ENCODE measurements at regions not wholly inside any gene's neighbourhood (a gene's known extent, or its start where the extent isn't known, plus 50 kb on each side); places are given as distances from the start of the nearest gene placed in this dataset.

- no peak overlapping the region for H3K27ac Mint-ChIP-seq
- no peaks in the 10 kb centered on the region for H3K9me3 Mint-ChIP-seq
- H3K4me3 Mint-ChIP-seq, result no peak overlapping the region
- ATAC-seq (replicated peaks in 1 of 2), result no peak
- DNase-seq, result no peak
- peaks cover 30% of the 10 kb centered on the region for H3K27me3 Mint-ChIP-seq (ENCODE audit: low read depth)
- H3K4me1 Mint-ChIP-seq (ENCODE audit: low read depth), result no peaks in the 10 kb centered on the region
- no peaks in the 10 kb centered on the region for H3K36me3 Mint-ChIP-seq (ENCODE audit: insufficient read depth in 2 of 2)
Measured at GRCh38 chr9:88937248-88937647, 54.0 kb upstream of the S1PR3 start.

DNA sequence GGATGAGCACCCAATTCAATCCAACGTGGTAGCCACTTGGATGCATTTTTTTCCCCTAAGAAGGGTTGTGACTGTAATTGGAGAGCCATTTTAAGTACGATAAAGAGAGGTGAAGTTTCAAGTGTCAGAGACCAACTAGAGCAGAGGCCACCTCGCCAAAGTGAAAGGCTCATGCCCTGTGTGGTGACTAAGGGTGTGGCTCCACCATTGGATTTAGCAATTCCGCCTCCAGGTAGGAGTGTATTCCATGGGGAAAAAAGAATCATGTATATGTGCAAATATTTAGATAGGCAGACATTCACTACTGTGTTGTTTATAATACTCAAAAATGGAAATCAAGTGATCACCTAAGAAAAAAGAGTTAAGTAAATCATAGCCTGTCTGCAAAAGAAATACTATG is 53.1 kb upstream of the S1PR3 start:
- ATAC-seq (replicated peaks in 1 of 2), result no peak
- Mint-ChIP-seq H3K9me3 (no peaks in the 10 kb centered on the region), H3K36me3 (ENCODE audit: insufficient read depth in 2 of 2) (no peaks in the 10 kb centered on the region), H3K27me3 (ENCODE audit: low read depth) (peaks cover 29% of the 10 kb centered on the region), H3K4me3 (no peak overlapping the region), H3K27ac (no peak overlapping the region), H3K4me1 (ENCODE audit: low read depth) (no peaks in the 10 kb centered on the region)
- no peak for DNase-seq
